Fibroblast of lung (primary cell): ENCODE measurements at regions not wholly inside any gene's neighbourhood (a gene's known extent, or its start where the extent isn't known, plus 50 kb on each side); places are given as distances from the start of the nearest gene placed in this dataset.
"Not testable (repeated sequence)": the region's sequence is repeated elsewhere in the genome, so short reads cannot be mapped to it uniquely, and the experiment has no call there.

ENCODE experiments used
- DNase-seq, 2 donors: peaks; one replicate each; pipeline versions ENCODE4 v3.0.0 to v3.0.0-alpha.2; 2010; ENCODE audit warnings: low read depth in 2 of 2
- H2AFZ ChIP-seq: 2 replicates; pipeline ENCODE4 v1.5.1; 2012; ENCODE audit warnings: low read length, control low read depth, inconsistent platforms
- H3K27ac ChIP-seq: 2 replicates; pipeline ENCODE4 v1.5.1; 2011; ENCODE audit warnings: low read length, control low read depth; ENCODE audit not compliant: insufficient read depth
- H3K27me3 ChIP-seq: 2 replicates; pipeline ENCODE4 v1.5.1; 2011; ENCODE audit warnings: mild to moderate bottlenecking, low read length; ENCODE audit not compliant: control insufficient read depth, insufficient read depth
- H3K36me3 ChIP-seq: 2 replicates; pipeline ENCODE4 v1.5.1; 2011; ENCODE audit warnings: low read length; ENCODE audit not compliant: control insufficient read depth, insufficient read depth
- H3K4me1 ChIP-seq: 2 replicates; pipeline ENCODE4 v1.5.1; 2011; ENCODE audit warnings: low read length; ENCODE audit not compliant: control insufficient read depth, insufficient read depth; ENCODE audit errors: extremely low read depth
- H3K4me2 ChIP-seq: 2 replicates; pipeline ENCODE4 v1.5.1; 2011; ENCODE audit warnings: low read length, control low read depth; ENCODE audit not compliant: insufficient read depth; ENCODE audit errors: extremely low read depth
- H3K4me3 ChIP-seq, 4 experiments: fragments of 200-600 bp in 1 of 4; sonication (generic) in 1 of 4; replicated peaks in 1 of 4; 2 replicates each; pipeline ENCODE4 v1.5.1; 2011 to 2016; ENCODE audit warnings: low read length in 4 of 4, low read depth in 3 of 4, mild to moderate bottlenecking in 3 of 4, control low read depth in 2 of 4, inconsistent platforms in 1 of 4, mixed read lengths in 1 of 4; ENCODE audit not compliant: insufficient read depth in 1 of 4; ENCODE audit errors: control extremely low read depth in 1 of 4
- H3K79me2 ChIP-seq: 2 replicates; pipeline ENCODE4 v1.5.1; 2012; ENCODE audit warnings: mild to moderate bottlenecking, low read length, inconsistent platforms; ENCODE audit not compliant: control insufficient read depth, insufficient read depth
- H3K9ac ChIP-seq: 2 replicates; pipeline ENCODE4 v1.5.1; 2011; ENCODE audit warnings: mild to moderate bottlenecking, low read length, control low read depth; ENCODE audit not compliant: insufficient read depth
- H3K9me3 ChIP-seq: 2 replicates; pipeline ENCODE4 v1.5.1; 2012; ENCODE audit warnings: low read depth, low read length; ENCODE audit not compliant: control insufficient read depth, insufficient read depth
- H4K20me1 ChIP-seq: 2 replicates; pipeline ENCODE4 v1.5.1; 2011; ENCODE audit warnings: low read length; ENCODE audit not compliant: control insufficient read depth, insufficient read depth; ENCODE audit errors: extremely low read depth
- EZH2 ChIP-seq: IDR thresholded peaks from 2 replicates; pipeline ENCODE4 v1.5.1; 2012; ENCODE audit warnings: low read length, control low read depth, mild to moderate bottlenecking; ENCODE audit errors: missing control alignments
- TF ChIP-seq, protein P1 (sequence below), 2 donors: IDR thresholded peaks in 1 of 2; conservative IDR thresholded peaks in 1 of 2; 1 replicate in 1 of 2; 2 replicates in 1 of 2; pipeline ENCODE4 v1.5.1; 2011 to 2012; ENCODE audit warnings: low read length in 2 of 2, control low read depth in 1 of 2, inconsistent platforms in 1 of 2, low read depth in 1 of 2, mild to moderate bottlenecking in 1 of 2

DNA sequence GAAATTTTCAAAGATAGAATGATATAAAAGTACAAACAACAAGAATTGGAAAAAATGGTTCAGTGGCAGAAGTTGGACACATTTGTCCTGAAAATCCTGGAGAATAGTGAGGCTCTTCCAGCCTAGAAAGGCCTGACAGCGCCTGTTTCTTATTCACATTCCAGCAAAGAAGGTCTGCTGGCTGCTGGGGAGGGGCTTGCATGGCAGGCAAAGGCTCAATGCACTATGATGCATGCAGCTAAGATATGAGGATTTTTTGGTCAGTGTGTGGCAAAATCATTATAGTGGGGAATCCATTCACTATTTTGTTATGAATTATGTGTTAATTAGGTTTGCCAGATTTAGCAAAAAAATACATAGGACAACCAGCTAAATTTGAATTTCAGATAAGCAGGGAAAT is 243.9 kb upstream of the SLC30A5 start:
- Histone ChIP-seq H2AFZ (no peak overlapping the region), H3K9ac (no peak overlapping the region), H3K4me3 (no peak overlapping the region), H3K27ac (no peak overlapping the region), H4K20me1 (no peaks in the 10 kb centered on the region), H3K36me3 (no peaks in the 10 kb centered on the region), H3K79me2 (no peaks in the 10 kb centered on the region), H3K27me3 (peaks cover 2% of the 10 kb centered on the region), H3K4me1 (no peaks in the 10 kb centered on the region), H3K4me2 (no peak overlapping the region), H3K9me3 (no peaks in the 10 kb centered on the region)
- no peak for DNase-seq
- TF ChIP-seq EZH2: no peak
- TF ChIP-seq, protein P1, sequence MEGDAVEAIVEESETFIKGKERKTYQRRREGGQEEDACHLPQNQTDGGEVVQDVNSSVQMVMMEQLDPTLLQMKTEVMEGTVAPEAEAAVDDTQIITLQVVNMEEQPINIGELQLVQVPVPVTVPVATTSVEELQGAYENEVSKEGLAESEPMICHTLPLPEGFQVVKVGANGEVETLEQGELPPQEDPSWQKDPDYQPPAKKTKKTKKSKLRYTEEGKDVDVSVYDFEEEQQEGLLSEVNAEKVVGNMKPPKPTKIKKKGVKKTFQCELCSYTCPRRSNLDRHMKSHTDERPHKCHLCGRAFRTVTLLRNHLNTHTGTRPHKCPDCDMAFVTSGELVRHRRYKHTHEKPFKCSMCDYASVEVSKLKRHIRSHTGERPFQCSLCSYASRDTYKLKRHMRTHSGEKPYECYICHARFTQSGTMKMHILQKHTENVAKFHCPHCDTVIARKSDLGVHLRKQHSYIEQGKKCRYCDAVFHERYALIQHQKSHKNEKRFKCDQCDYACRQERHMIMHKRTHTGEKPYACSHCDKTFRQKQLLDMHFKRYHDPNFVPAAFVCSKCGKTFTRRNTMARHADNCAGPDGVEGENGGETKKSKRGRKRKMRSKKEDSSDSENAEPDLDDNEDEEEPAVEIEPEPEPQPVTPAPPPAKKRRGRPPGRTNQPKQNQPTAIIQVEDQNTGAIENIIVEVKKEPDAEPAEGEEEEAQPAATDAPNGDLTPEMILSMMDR (conservative IDR thresholded peaks at IDR 0.05 in 1 of 2, IDR thresholded peaks at IDR 0.05 in 1 of 2; ENCODE audit: low read depth in 1 of 2, low read length in 2 of 2): no peak

DNA sequence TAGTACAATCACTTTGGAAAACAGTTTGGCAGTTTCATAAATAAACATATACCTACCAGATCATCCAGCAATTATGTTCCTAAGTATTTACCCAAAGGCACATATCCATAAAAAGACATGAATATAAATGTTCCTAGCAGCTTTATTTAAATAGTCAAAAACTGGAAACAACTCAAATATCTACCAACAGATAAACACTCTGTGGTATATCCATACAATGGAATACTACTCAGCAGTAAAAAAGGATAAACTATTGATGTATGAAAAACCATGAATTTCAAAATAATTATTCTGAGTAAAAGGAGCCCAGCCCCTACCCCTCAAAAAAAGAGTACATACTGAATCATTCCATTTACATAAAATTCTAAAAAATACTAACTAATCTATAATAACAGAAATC is 232.7 kb upstream of the SLC30A5 start:
- no peaks in the 10 kb centered on the region for H3K36me3 ChIP-seq
- TF ChIP-seq EZH2: no peak
- TF ChIP-seq, protein P1 (conservative IDR thresholded peaks at IDR 0.05 in 1 of 2, IDR thresholded peaks at IDR 0.05 in 1 of 2; ENCODE audit: low read depth in 1 of 2, low read length in 2 of 2): no peak

DNA sequence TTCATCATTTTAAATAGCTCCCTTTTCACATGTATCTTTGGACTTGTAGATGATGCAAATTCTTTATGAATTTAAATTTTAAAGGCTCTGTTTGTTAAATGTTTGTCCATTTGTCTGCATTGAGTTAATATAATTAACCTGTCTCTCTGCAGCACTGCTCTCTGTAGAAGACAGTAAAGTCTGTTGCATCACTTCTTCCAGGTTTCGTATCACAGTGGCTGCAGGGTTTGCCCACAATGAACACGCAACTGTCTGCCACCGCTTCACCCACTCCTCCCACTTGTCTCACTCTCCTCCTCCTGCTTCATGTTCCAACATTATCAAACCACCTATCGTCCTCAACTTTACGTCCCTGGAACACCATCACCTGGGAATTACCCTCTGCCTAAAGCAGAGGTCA is 231.3 kb upstream of the SLC30A5 start:
- DNase-seq: no peak
- no peaks in the 10 kb centered on the region for H3K79me2 ChIP-seq
- no peak overlapping the region for H3K4me2 ChIP-seq
- H3K4me3 ChIP-seq: no peak overlapping the region
- no peaks in the 10 kb centered on the region for H3K4me1 ChIP-seq
- H4K20me1 ChIP-seq: no peaks in the 10 kb centered on the region
- no peaks in the 10 kb centered on the region for H3K9me3 ChIP-seq
- H2AFZ ChIP-seq: no peak overlapping the region
- no peak overlapping the region for H3K27ac ChIP-seq
- H3K27me3 ChIP-seq: no peaks in the 10 kb centered on the region
- no peak overlapping the region for H3K9ac ChIP-seq
- TF ChIP-seq, protein P1 (conservative IDR thresholded peaks at IDR 0.05 in 1 of 2, IDR thresholded peaks at IDR 0.05 in 1 of 2; ENCODE audit: low read depth in 1 of 2, low read length in 2 of 2): no peak
- TF ChIP-seq EZH2: no peak
- no peaks in the 10 kb centered on the region for H3K36me3 ChIP-seq

More for the DNA sequence above, 232.7 kb upstream of the SLC30A5 start:
- Histone ChIP-seq H3K79me2 (no peaks in the 10 kb centered on the region), H3K27me3 (no peaks in the 10 kb centered on the region), H4K20me1 (no peaks in the 10 kb centered on the region), H2AFZ (no peak overlapping the region), H3K4me1 (no peaks in the 10 kb centered on the region), H3K9ac (no peak overlapping the region), H3K9me3 (no peaks in the 10 kb centered on the region), H3K27ac (no peak overlapping the region), H3K4me2 (no peak overlapping the region), H3K4me3 (no peak overlapping the region)
- no peak for DNase-seq

DNA sequence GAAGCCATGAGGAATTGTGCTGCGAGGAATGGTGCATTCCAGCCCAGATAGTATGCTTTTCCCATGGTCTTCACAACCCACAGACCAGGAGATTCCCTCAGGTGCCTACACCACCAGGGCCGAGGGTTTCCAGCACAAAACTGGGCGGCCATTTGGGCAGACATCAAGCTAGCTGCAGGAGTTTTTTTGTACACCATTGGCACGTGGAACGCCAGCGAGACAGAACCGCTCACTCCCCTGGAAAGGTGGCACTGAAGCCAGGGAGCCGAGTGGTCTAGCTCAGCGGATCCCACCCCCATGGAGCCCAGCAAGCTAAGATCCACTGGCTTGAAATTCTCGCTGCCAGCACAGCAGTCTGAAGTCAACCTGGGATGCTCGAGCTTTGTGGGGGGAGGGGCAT is 228.6 kb upstream of the SLC30A5 start:
- not testable (repeated sequence) for H3K79me2 ChIP-seq, H3K4me1 ChIP-seq, H3K4me2 ChIP-seq, H3K9ac ChIP-seq, H2AFZ ChIP-seq, H3K36me3 ChIP-seq, H3K27ac ChIP-seq, H3K4me3 ChIP-seq, H3K27me3 ChIP-seq, H3K9me3 ChIP-seq, DNase-seq, H4K20me1 ChIP-seq
